Uterus (tissue), 2 donors: ENCODE measurements at regions not wholly inside any gene's neighbourhood (a gene's known extent, or its start where the extent isn't known, plus 50 kb on each side); places are given as distances from the start of the nearest gene placed in this dataset.

ENCODE experiments used
- POLR2A ChIP-seq, 2 donors: fragments of 450-650 bp; IDR thresholded peaks; one replicate each; pipeline ENCODE4 v1.6.1; 2016; ENCODE audit warnings: antibody characterized with exemption in 2 of 2, mild to moderate bottlenecking in 1 of 2, moderate library complexity in 1 of 2
- TF ChIP-seq, protein P1 (sequence below), 4 experiments: fragments of 200-600 bp in 2 of 4; fragments of 450-650 bp in 2 of 4; sonication (generic) in 2 of 4; IDR thresholded peaks; one replicate each; pipeline ENCODE4 v1.5.1; 2016 to 2019; ENCODE audit warnings: antibody characterized with exemption in 4 of 4, mild to moderate bottlenecking in 2 of 4, moderate library complexity in 1 of 4

- TF ChIP-seq, protein P1, sequence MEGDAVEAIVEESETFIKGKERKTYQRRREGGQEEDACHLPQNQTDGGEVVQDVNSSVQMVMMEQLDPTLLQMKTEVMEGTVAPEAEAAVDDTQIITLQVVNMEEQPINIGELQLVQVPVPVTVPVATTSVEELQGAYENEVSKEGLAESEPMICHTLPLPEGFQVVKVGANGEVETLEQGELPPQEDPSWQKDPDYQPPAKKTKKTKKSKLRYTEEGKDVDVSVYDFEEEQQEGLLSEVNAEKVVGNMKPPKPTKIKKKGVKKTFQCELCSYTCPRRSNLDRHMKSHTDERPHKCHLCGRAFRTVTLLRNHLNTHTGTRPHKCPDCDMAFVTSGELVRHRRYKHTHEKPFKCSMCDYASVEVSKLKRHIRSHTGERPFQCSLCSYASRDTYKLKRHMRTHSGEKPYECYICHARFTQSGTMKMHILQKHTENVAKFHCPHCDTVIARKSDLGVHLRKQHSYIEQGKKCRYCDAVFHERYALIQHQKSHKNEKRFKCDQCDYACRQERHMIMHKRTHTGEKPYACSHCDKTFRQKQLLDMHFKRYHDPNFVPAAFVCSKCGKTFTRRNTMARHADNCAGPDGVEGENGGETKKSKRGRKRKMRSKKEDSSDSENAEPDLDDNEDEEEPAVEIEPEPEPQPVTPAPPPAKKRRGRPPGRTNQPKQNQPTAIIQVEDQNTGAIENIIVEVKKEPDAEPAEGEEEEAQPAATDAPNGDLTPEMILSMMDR (IDR thresholded peaks at IDR 0.05): no peak
- no peak for TF ChIP-seq POLR2A (IDR thresholded peaks at IDR 0.05)
Observed at GRCh38 chr22:49179175-49179574, 648.5 kb downstream of the BRD1 start.
